KMS-11 (cell line): ENCODE measurements at regions not wholly inside any gene's neighbourhood (a gene's known extent, or its start where the extent isn't known, plus 50 kb on each side); places are given as distances from the start of the nearest gene placed in this dataset.

ENCODE experiments used
- H2AFZ ChIP-seq: fragments of 200-600 bp; sonication (generic); 2 replicates; pipeline ENCODE4 v1.6.1; 2016; ENCODE audit warnings: antibody characterized with exemption, mixed run types, low read depth
- H3K27ac ChIP-seq: fragments of 200-600 bp; sonication (generic); 2 replicates; pipeline ENCODE4 v1.6.1; 2016; ENCODE audit warnings: mild to moderate bottlenecking, mixed run types
- H3K27me3 ChIP-seq: fragments of 200-600 bp; sonication (generic); 2 replicates; pipeline ENCODE4 v1.6.1; 2017; ENCODE audit warnings: mild to moderate bottlenecking, low read depth, mixed run types, moderate library complexity; ENCODE audit not compliant: insufficient read depth
- H3K36me3 ChIP-seq: fragments of 200-600 bp; sonication (generic); 2 replicates; pipeline ENCODE4 v1.6.1; 2017; ENCODE audit warnings: mild to moderate bottlenecking, mixed run types; ENCODE audit not compliant: insufficient read depth
- H3K4me1 ChIP-seq: fragments of 200-600 bp; sonication (generic); 2 replicates; pipeline ENCODE4 v1.6.1; 2016; ENCODE audit warnings: mild to moderate bottlenecking, low read depth, mixed run types; ENCODE audit not compliant: poor library complexity, severe bottlenecking
- H3K4me2 ChIP-seq: fragments of 200-600 bp; sonication (generic); 2 replicates; pipeline ENCODE4 v1.7.0; 2016; ENCODE audit warnings: mild to moderate bottlenecking, mixed run types
- H3K4me3 ChIP-seq: fragments of 200-600 bp; sonication (generic); IDR thresholded peaks from 2 replicates; pipeline ENCODE4 v1.6.1; 2017; ENCODE audit warnings: low read depth, low read length, mixed read lengths; ENCODE audit not compliant: insufficient read depth
- H3K79me2 ChIP-seq: fragments of 200-600 bp; sonication (generic); 2 replicates; pipeline ENCODE4 v1.6.1; 2016; ENCODE audit warnings: low read depth, mixed run types; ENCODE audit not compliant: insufficient read depth
- H3K9ac ChIP-seq: fragments of 200-600 bp; sonication (generic); 2 replicates; pipeline ENCODE4 v1.6.1; 2016; ENCODE audit warnings: mild to moderate bottlenecking, mixed run types
- H4K20me1 ChIP-seq: fragments of 200-600 bp; sonication (generic); 2 replicates; pipeline ENCODE4 v1.6.1; 2016; ENCODE audit warnings: mild to moderate bottlenecking, mixed run types; ENCODE audit not compliant: insufficient read depth
- CTCF ChIP-seq: fragments of 200-600 bp; sonication (generic); conservative IDR thresholded peaks from 2 replicates; pipeline ENCODE4 v1.6.1; 2017; ENCODE audit warnings: low read depth, mild to moderate bottlenecking, antibody characterized with exemption, low read length, moderate library complexity, mixed read lengths

- TF ChIP-seq CTCF = no peak
- H3K9ac ChIP-seq = no peak overlapping the region
- no peak overlapping the region for H3K4me2 ChIP-seq
- no peaks in the 10 kb centered on the region for H3K79me2 ChIP-seq
- H3K4me3 ChIP-seq = no peak overlapping the region
- no peaks in the 10 kb centered on the region for H4K20me1 ChIP-seq
- no peaks in the 10 kb centered on the region for H3K36me3 ChIP-seq
- H3K27ac ChIP-seq = no peak overlapping the region
- no peaks in the 10 kb centered on the region for H3K27me3 ChIP-seq
- no peak overlapping the region for H2AFZ ChIP-seq
- H3K4me1 ChIP-seq = no peaks in the 10 kb centered on the region
These were observed 687.8 kb downstream of the SLC4A3 start for GRCh38 chr2:220315098-220315823.

DNA sequence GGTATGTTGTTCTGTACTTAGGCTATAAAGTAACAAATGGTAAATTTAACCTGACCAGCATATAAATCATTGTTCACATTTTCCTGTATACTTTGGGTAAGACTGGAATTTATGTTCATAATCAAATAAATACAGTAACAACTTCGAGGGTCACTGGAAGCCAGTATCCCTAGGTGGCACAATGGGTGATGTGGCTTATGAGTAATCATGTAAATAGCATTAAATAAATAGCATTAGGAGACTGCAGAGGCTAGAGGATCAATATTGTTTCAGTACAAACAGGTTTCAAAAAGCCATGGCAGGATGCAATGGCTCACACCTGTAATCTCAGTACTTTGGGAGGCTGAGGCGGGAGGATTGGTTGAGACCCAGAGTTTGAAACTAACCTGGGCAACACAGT, 690.6 kb downstream of the SLC4A3 start:
- Histone ChIP-seq H3K9ac (no peak overlapping the region), H3K79me2 (no peaks in the 10 kb centered on the region), H3K4me1 (no peaks in the 10 kb centered on the region), H4K20me1 (no peaks in the 10 kb centered on the region), H3K4me2 (no peak overlapping the region), H3K36me3 (no peaks in the 10 kb centered on the region), H3K27ac (no peak overlapping the region), H3K4me3 (no peak overlapping the region), H3K27me3 (no peaks in the 10 kb centered on the region), H2AFZ (no peak overlapping the region)
- no peak for TF ChIP-seq CTCF

- no peak overlapping the region for H3K27ac ChIP-seq
- H2AFZ ChIP-seq = no peak overlapping the region
- H3K36me3 ChIP-seq = no peaks in the 10 kb centered on the region
- H3K9ac ChIP-seq = no peak overlapping the region
- no peaks in the 10 kb centered on the region for H3K27me3 ChIP-seq
- no peak overlapping the region for H3K4me3 ChIP-seq
- no peak overlapping the region for H3K4me2 ChIP-seq
- H3K4me1 ChIP-seq = no peaks in the 10 kb centered on the region
- H4K20me1 ChIP-seq = no peaks in the 10 kb centered on the region
- no peaks in the 10 kb centered on the region for H3K79me2 ChIP-seq
- no peak for TF ChIP-seq CTCF
These were observed 691.1 kb downstream of the SLC4A3 start for GRCh38 chr2:220318508-220318907.

- no peaks in the 10 kb centered on the region for H4K20me1 ChIP-seq
- H3K4me1 ChIP-seq = no peaks in the 10 kb centered on the region
- no peak overlapping the region for H3K4me2 ChIP-seq
- H3K4me3 ChIP-seq = no peak overlapping the region
- TF ChIP-seq CTCF = no peak
- H3K27me3 ChIP-seq = no peaks in the 10 kb centered on the region
- no peak overlapping the region for H2AFZ ChIP-seq
- no peaks in the 10 kb centered on the region for H3K79me2 ChIP-seq
- H3K9ac ChIP-seq = no peak overlapping the region
- H3K27ac ChIP-seq = no peak overlapping the region
- H3K36me3 ChIP-seq = no peaks in the 10 kb centered on the region
These were observed 692.9 kb downstream of the SLC4A3 start for GRCh38 chr2:220320326-220320725.
